ENCODE measurements at regions not wholly inside any gene's neighbourhood (a gene's known extent, or its start where the extent isn't known, plus 50 kb on each side); places are given as distances from the start of the nearest gene placed in this dataset.

DNA sequence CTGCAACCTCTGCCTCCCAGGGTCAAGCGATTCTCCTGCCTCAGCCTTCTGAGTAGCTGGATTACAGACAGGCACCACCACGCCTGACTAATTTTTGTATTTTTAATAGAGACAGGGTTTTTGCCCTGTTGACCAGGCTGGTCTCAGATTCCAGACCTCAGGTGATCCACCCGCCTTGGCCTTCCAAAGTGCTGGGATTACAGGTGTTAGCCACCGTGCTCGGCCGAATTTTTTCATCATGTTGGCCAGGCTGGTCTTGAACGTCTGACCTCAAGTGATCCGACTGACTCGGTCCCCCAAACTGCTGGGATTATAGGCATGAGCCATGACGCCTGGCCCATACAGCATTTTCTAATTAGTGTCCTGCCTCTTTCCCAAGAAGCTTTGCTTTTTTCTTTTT, 52.7 kb upstream of the ADORA2B start:
- no peaks in the 10 kb centered on the region for H3K9me3 ChIP-seq
- H3K36me3 ChIP-seq (ENCODE audit: insufficient read depth in 1 of 2, low read depth in 1 of 2), result no peaks in the 10 kb centered on the region
- no peaks in the 10 kb centered on the region for H3K4me1 ChIP-seq
- peaks cover 0 to 4% (median 0%) of the 10 kb centered on the region in 3 donors for H3K27me3 ChIP-seq (ENCODE audit: insufficient read depth in 3 of 3, low read length in 2 of 3)
- no peak overlapping the region for H3K27ac ChIP-seq
- DNase-seq (no peak), ATAC-seq (no peak)
- 68 to 77% (median 76%) methylated on average over 10 of the region's 10 CpGs for WGBS, 3 donors
- TF ChIP-seq, protein P1, sequence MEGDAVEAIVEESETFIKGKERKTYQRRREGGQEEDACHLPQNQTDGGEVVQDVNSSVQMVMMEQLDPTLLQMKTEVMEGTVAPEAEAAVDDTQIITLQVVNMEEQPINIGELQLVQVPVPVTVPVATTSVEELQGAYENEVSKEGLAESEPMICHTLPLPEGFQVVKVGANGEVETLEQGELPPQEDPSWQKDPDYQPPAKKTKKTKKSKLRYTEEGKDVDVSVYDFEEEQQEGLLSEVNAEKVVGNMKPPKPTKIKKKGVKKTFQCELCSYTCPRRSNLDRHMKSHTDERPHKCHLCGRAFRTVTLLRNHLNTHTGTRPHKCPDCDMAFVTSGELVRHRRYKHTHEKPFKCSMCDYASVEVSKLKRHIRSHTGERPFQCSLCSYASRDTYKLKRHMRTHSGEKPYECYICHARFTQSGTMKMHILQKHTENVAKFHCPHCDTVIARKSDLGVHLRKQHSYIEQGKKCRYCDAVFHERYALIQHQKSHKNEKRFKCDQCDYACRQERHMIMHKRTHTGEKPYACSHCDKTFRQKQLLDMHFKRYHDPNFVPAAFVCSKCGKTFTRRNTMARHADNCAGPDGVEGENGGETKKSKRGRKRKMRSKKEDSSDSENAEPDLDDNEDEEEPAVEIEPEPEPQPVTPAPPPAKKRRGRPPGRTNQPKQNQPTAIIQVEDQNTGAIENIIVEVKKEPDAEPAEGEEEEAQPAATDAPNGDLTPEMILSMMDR (IDR thresholded peaks at IDR 0.05), result no peak
- no peak overlapping the region for H3K4me3 ChIP-seq
- intact Hi-C loops (cut with DNase I), result no loop called here

DNA sequence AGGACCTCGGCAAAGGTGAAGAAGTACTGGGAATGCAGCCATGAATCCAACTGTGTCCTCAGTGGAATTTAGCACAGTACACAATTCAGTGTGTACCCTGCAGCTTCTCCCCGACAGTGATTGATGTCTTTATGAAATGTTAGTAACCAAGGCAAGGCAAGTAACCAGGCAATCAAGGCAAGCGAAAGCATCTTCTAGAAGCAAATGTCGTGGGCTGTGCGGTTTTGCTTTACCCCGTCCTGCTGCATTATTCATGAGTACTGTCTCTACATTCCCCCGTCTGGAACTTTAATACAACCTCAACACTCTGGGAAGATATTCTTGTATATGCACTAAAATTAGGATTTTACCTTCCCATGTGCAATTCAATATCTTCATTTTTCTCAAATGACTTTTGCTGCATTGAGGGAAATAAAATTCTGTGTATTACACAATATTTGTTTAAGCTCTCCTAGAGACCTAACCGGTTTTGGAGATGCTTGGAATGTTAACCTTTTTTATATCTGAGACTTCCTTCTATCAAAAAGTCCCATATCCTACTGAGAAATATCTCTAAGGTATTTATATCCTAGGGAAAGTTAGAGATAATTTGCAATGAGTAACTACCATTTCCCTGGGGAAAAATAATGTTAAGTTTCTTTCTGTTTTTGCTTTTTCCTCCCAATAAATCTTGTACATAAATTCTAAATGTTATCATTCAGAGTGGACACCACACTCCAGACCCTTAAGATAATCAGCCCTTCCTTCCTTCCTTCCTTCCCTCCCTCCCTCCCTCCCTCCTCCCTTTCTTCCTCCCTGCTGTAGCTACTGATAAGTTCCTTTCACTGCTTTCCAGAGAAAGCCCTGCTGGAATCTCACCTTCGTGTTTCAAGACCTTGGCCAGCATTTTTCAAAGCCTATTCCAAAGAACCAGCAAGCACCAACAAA, 51.9 kb upstream of the ADORA2B start:
- H3K4me3 ChIP-seq, result no peak overlapping the region
- ATAC-seq, result no peak
- H3K4me1 ChIP-seq, result no peaks in the 10 kb centered on the region
- 51 to 56% (median 55%) methylated on average over 9 of the region's 9 CpGs for WGBS, 3 donors
- intact Hi-C loops (cut with DNase I), result no loop called here
- no peaks in the 10 kb centered on the region for H3K36me3 ChIP-seq (ENCODE audit: insufficient read depth in 1 of 2, low read depth in 1 of 2)
- H3K27me3 ChIP-seq (ENCODE audit: insufficient read depth in 3 of 3, low read length in 2 of 3), result peaks cover 0 to 4% (median 0%) of the 10 kb centered on the region in 3 donors
- TF ChIP-seq, protein P1 (IDR thresholded peaks at IDR 0.05), result no peak
- no peak overlapping the region for H3K27ac ChIP-seq
- no peak for DNase-seq
- H3K9me3 ChIP-seq, result no peaks in the 10 kb centered on the region

DNA sequence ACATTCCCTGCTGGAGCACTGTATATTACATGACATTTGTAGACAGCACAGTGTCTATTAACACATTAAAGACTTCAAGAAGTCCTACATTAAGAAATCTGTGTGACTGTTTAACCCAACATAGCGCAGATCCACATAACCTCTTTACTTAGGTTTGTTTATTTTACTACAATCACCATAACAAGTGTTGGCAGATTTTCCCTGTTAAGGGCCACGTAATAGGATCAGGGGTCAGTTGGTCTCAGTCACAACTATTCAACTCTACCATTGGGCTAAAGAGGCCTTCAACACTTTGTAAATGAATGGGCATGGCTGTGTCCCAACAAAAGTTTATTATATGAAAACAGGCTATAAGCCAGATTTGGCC, 51.3 kb upstream of the ADORA2B start:
- DNase-seq (no peak), ATAC-seq (no peak)
- 64 to 77% (median 70%) methylated on average over 2 of the region's 2 CpGs for WGBS, 3 donors
- TF ChIP-seq, protein P1 (IDR thresholded peaks at IDR 0.05), result no peak
- Histone ChIP-seq H3K9me3 (no peaks in the 10 kb centered on the region), H3K4me3 (no peak overlapping the region), H3K4me1 (no peaks in the 10 kb centered on the region), H3K27ac (no peak overlapping the region), H3K36me3 (ENCODE audit: insufficient read depth in 1 of 2, low read depth in 1 of 2) (no peaks in the 10 kb centered on the region), H3K27me3 (ENCODE audit: insufficient read depth in 3 of 3, low read length in 2 of 3) (peaks cover 0 to 4% (median 0%) of the 10 kb centered on the region in 3 donors)
- intact Hi-C loops (cut with DNase I), result no loop called here

DNA sequence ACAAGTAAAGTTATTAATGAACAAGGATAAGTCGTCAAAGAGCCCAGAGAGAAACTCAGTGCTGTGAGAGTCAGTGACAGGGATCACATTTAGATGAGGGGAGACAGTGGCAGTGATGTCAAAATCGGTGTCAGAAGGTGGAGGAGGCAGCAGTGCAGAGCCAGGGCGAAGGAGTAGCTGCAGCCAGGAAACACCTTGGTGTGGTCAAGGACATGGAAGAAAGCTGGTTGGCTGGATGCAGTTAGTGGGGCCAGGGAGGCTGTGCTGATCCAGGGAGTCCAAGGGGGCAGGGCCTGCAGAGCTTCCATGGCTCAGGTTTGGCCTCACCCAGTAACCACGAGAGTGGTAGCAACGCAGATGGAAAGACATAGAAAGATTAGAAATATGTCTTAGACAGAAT, 50.7 kb upstream of the ADORA2B start:
- H3K27ac ChIP-seq, result no peak overlapping the region
- H3K9me3 ChIP-seq, result no peaks in the 10 kb centered on the region
- 80 to 88% (median 86%) methylated on average over 5 of the region's 5 CpGs for WGBS, 3 donors
- ATAC-seq (no peak), DNase-seq (no peak)
- no peak overlapping the region for H3K4me3 ChIP-seq
- H3K27me3 ChIP-seq (ENCODE audit: insufficient read depth in 3 of 3, low read length in 2 of 3), result peaks cover 0 to 4% (median 0%) of the 10 kb centered on the region in 3 donors
- TF ChIP-seq, protein P1 (IDR thresholded peaks at IDR 0.05), result no peak
- no peaks in the 10 kb centered on the region for H3K4me1 ChIP-seq
- H3K36me3 ChIP-seq (ENCODE audit: insufficient read depth in 1 of 2, low read depth in 1 of 2), result no peaks in the 10 kb centered on the region
- intact Hi-C loops (cut with DNase I), result no loop called here
